NT2/D1 (cell line): ENCODE measurements at regions not wholly inside any gene's neighbourhood (a gene's known extent, or its start where the extent isn't known, plus 50 kb on each side); places are given as distances from the start of the nearest gene placed in this dataset.

Source experiments
- DNase-seq: peaks from one replicate; pipeline ENCODE4 v3.0.0-alpha.2; 2011; ENCODE audit warnings: low read depth, low spot score
- H3K27me3 ChIP-seq: 2 replicates; pipeline ENCODE4 v1.6.0; 2011; ENCODE audit warnings: mild to moderate bottlenecking; ENCODE audit not compliant: insufficient read length, insufficient read depth
- H3K36me3 ChIP-seq: 2 replicates; pipeline ENCODE4 v1.6.1; 2011; ENCODE audit warnings: mild to moderate bottlenecking, low read length, mixed read lengths; ENCODE audit not compliant: insufficient read depth, insufficient read length
- H3K4me1 ChIP-seq: 2 replicates; pipeline ENCODE4 v1.5.1; 2011; ENCODE audit not compliant: insufficient read depth, insufficient read length
- H3K4me3 ChIP-seq: 2 replicates; pipeline ENCODE4 v1.5.1; 2011; ENCODE audit warnings: low read depth; ENCODE audit not compliant: insufficient read length
- H3K9ac ChIP-seq: 2 replicates; pipeline ENCODE4 v1.6.0; 2011; ENCODE audit warnings: low read depth; ENCODE audit not compliant: insufficient read length
- H3K9me3 ChIP-seq: 2 replicates; pipeline ENCODE4 v1.5.1; 2011; ENCODE audit warnings: mild to moderate bottlenecking, low read length; ENCODE audit not compliant: insufficient read depth
- SUZ12 ChIP-seq: IDR thresholded peaks from 2 replicates; pipeline ENCODE4 v1.6.1; 2011; ENCODE audit not compliant: insufficient read length, insufficient read depth; ENCODE audit errors: extremely low read depth
- YY1 ChIP-seq: IDR thresholded peaks from 2 replicates; pipeline ENCODE4 v1.6.1; 2011; ENCODE audit not compliant: insufficient read length, insufficient read depth
- ZNF274 ChIP-seq: IDR thresholded peaks from 2 replicates; pipeline ENCODE4 v1.6.1; 2011; ENCODE audit warnings: mild to moderate bottlenecking, low read depth, low read length

- DNase-seq, result no peak
- Histone ChIP-seq H3K27me3 (peaks cover 3% of the 10 kb centered on the region), H3K9ac (no peak overlapping the region), H3K4me3 (no peak overlapping the region), H3K9me3 (peaks cover 31% of the 10 kb centered on the region), H3K36me3 (no peaks in the 10 kb centered on the region), H3K4me1 (no peaks in the 10 kb centered on the region)
- no peak for TF ChIP-seq YY1
- no peak for TF ChIP-seq ZNF274
- no peak for TF ChIP-seq SUZ12
Measured at GRCh38 chr16:51705142-51705541, 554.1 kb upstream of the SALL1 start.

- no peaks in the 10 kb centered on the region for H3K27me3 ChIP-seq
- no peaks in the 10 kb centered on the region for H3K36me3 ChIP-seq
- no peak for DNase-seq
- H3K9ac ChIP-seq, result no peak overlapping the region
- H3K9me3 ChIP-seq, result peaks cover 15% of the 10 kb centered on the region
- TF ChIP-seq ZNF274 (no peak), SUZ12 (no peak), YY1 (no peak)
- H3K4me3 ChIP-seq, result no peak overlapping the region
- peaks cover 5% of the 10 kb centered on the region for H3K4me1 ChIP-seq
Measured at GRCh38 chr16:51701025-51701424, 550.0 kb upstream of the SALL1 start.

- H3K9me3 ChIP-seq, result peaks cover 3% of the 10 kb centered on the region
- no peaks in the 10 kb centered on the region for H3K27me3 ChIP-seq
- TF ChIP-seq SUZ12 (no peak), YY1 (no peak), ZNF274 (no peak)
- no peak overlapping the region for H3K9ac ChIP-seq
- no peak overlapping the region for H3K4me3 ChIP-seq
- H3K4me1 ChIP-seq, result peaks cover 5% of the 10 kb centered on the region
- no peaks in the 10 kb centered on the region for H3K36me3 ChIP-seq
- DNase-seq, result no peak
Measured at GRCh38 chr16:51699686-51700396, 548.8 kb upstream of the SALL1 start.

DNA sequence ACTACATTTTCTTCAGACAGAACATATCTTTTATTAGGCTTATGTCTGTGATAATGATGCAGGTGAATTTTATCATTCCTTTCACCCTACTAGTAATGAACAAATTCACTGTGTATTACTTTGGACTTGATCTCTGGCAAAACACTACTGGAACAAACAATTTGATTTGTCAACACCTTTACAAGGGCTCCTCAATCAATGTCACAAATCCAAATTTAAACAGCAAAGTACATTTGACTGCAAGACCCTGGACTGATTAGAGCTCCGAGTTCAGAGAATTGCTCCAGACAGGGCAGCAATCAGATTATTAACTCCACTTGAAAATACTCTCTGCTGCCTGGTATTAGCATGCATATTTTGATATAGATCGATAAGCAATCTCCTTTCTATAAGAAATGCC, 547.6 kb upstream of the SALL1 start:
- no peak for DNase-seq
- TF ChIP-seq ZNF274 (no peak), SUZ12 (no peak), YY1 (no peak)
- no peaks in the 10 kb centered on the region for H3K36me3 ChIP-seq

DNA sequence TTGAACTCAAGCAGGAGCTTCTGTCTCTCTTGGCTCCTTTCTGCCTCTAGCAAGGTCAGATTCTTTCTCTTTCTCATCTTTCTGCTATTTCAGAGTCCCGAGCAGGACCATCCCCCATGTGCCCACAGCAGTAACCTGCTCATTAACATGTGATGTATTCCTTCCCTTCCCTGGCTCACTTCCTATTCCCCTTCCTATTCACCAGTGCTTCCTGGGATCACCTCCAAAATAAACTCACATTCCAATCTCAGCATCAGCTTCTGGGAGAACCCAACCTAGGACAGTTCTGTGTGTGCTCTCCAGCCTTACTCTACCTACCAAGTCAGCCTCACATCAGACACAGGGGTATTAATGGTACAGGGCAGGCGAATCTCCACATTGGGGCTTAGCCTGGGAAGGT, 546.4 kb upstream of the SALL1 start:
- Histone ChIP-seq H3K9ac (no peak overlapping the region), H3K4me3 (no peak overlapping the region), H3K27me3 (no peaks in the 10 kb centered on the region), H3K36me3 (no peaks in the 10 kb centered on the region), H3K4me1 (peaks cover 5% of the 10 kb centered on the region), H3K9me3 (peaks cover 5% of the 10 kb centered on the region; the same call in 1 of the 2 replicates)
- DNase-seq, result no peak
- TF ChIP-seq SUZ12, result no peak
- TF ChIP-seq ZNF274, result no peak
- TF ChIP-seq YY1, result no peak

More for the DNA sequence above, 547.6 kb upstream of the SALL1 start:
- Histone ChIP-seq H3K9ac (no peak overlapping the region), H3K9me3 (peaks cover 5% of the 10 kb centered on the region), H3K27me3 (no peaks in the 10 kb centered on the region), H3K4me1 (peaks cover 5% of the 10 kb centered on the region), H3K4me3 (no peak overlapping the region)

GRCh38 chr16:51696376-51696775, 545.3 kb upstream of the SALL1 start:
- Histone ChIP-seq H3K4me1 (peaks cover 5% of the 10 kb centered on the region), H3K9me3 (peaks cover 5% of the 10 kb centered on the region; the same call in 1 of the 2 replicates), H3K9ac (no peak overlapping the region), H3K27me3 (no peaks in the 10 kb centered on the region), H3K4me3 (no peak overlapping the region), H3K36me3 (no peaks in the 10 kb centered on the region)
- TF ChIP-seq YY1 (no peak), ZNF274 (no peak), SUZ12 (no peak)
- no peak for DNase-seq

DNA sequence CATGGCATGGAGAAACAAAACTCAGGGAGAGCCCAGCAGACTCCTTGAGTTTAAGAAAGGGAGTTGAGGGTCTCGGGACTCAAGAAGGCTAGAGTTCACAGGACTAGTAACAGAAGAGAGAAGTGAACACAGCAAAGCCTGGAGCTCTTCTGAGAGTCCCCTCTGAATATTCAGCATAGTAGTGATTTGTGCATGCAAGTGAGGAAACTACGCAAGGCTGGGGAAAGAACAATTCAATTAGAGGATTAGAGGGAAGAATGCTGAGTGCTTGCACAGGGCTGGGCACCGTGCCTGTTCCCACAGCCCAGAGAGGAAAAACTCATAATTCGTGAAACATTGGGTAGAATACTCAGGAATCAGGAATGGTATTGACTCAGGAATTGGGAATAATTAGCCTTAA, 540.0 kb upstream of the SALL1 start:
- Histone ChIP-seq H3K27me3 (no peaks in the 10 kb centered on the region), H3K9me3 (peaks cover 5% of the 10 kb centered on the region; the same call in 1 of the 2 replicates), H3K4me3 (no peak overlapping the region), H3K9ac (no peak overlapping the region), H3K4me1 (no peaks in the 10 kb centered on the region), H3K36me3 (no peaks in the 10 kb centered on the region)
- no peak for DNase-seq
- no peak for TF ChIP-seq ZNF274
- TF ChIP-seq SUZ12, result no peak
- no peak for TF ChIP-seq YY1
